ENCODE measurements at regions not wholly inside any gene's neighbourhood (a gene's known extent, or its start where the extent isn't known, plus 50 kb on each side); places are given as distances from the start of the nearest gene placed in this dataset.

- BruUV-seq (replicated peaks), result no TSS peak
- ChIA-PET CTCF (interaction anchor here (1.1 kb wide), 1 partner anchor 19 kb away, joined by 3 read pairs; no protein-coding TSS in a partner anchor), RAD21 (ENCODE audit: unreplicated experiment) (no interaction called here), POLR2A (no interaction called here), SMC1A (ENCODE audit: uncharacterized antibody, unreplicated experiment) (interaction anchor here (1.1 kb wide), 1 partner anchor 29 kb away, joined by 3 read pairs; no protein-coding TSS in a partner anchor)
- in situ Hi-C loops (cut with MboI) (no loop called here), intact Hi-C loops (cut with micrococcal nuclease; ENCODE audit: unreplicated experiment) (no loop called here)
- H3K9ac ChIP-seq (ENCODE audit: control insufficient read depth, insufficient read depth, low read length), result no peak overlapping the region
- 0 out of 4 replicates have a peak, but pooled peaks cover 0 to 2% of the 10 kb centered on the region in 2 experiments for H3K27me3 ChIP-seq (replicated peaks in 1 of 2; ENCODE audit: control insufficient read depth in 2 of 2, insufficient read depth in 2 of 2, low read length in 1 of 2)
- H3K9me3 ChIP-seq (replicated peaks; ENCODE audit: control insufficient read depth, insufficient read depth, low read length), result no peaks in the 10 kb centered on the region
- DNase-seq (ENCODE audit: low read depth, low spot score) (no peak), ATAC-seq (no peak), FAIRE-seq (no peak)
- no peak overlapping the region for H3K27ac ChIP-seq (ENCODE audit: control insufficient read depth, insufficient read depth)
- no peak overlapping the region for H2AFZ ChIP-seq (ENCODE audit: control insufficient read depth, low read depth, low read length)
- TF ChIP-seq NR2F1 (conservative IDR thresholded peaks at IDR 0.05), result no peak
- no peak for TF ChIP-seq SREBF1 (IDR thresholded peaks at IDR 0.05; ENCODE audit: low read length)
- no peak for TF ChIP-seq SKIL (IDR thresholded peaks at IDR 0.05; ENCODE audit: low read depth, poor library complexity, severe bottlenecking)
- no peak for TF ChIP-seq BCLAF1 (IDR thresholded peaks at IDR 0.05)
- H3K79me2 ChIP-seq (ENCODE audit: control insufficient read depth, insufficient read depth, low read length), result no peaks in the 10 kb centered on the region
- H3K4me3 ChIP-seq, result no peak overlapping the region
- no peaks in the 10 kb centered on the region for H3K36me3 ChIP-seq (ENCODE audit: control insufficient read depth in 2 of 2, insufficient read depth in 2 of 2, low read length in 1 of 2)
- WGBS (ENCODE audit: insufficient coverage, insufficient replicate concordance, low lambda C conversion rate, missing lambda C conversion rate), result 0% methylated on average over 1 of the region's 1 CpG
- no peaks in the 10 kb centered on the region for H4K20me1 ChIP-seq (ENCODE audit: control insufficient read depth, insufficient read depth)
- H3K4me2 ChIP-seq (ENCODE audit: control insufficient read depth, insufficient read depth), result no peak overlapping the region
- no peaks in the 10 kb centered on the region for H3K4me1 ChIP-seq (ENCODE audit: control insufficient read depth, insufficient read depth, low read length)
Observed at GRCh38 chr10:121415063-121415399, 183.2 kb downstream of the FGFR2 start.

All from GM12878 (cell line).